Gastrocnemius medialis (tissue), 4 donors: ENCODE measurements at regions not wholly inside any gene's neighbourhood (a gene's known extent, or its start where the extent isn't known, plus 50 kb on each side); places are given as distances from the start of the nearest gene placed in this dataset.

Source experiments
- ATAC-seq, 2 donors: fragments of 150-250 bp; one replicate each; pipeline ENCODE4 v1.9.1; 2016
- DNase-seq, 2 donors: peaks; one replicate each; pipeline ENCODE4 v3.0.0-alpha.2; 2019
- H3K27ac ChIP-seq, 4 donors: fragments of 200-600 bp; sonication (generic); 1 replicate in 1 of 4; 2 replicates in 3 of 4; pipeline ENCODE4 v1.5.1; 2016 to 2018; ENCODE audit warnings: mild to moderate bottlenecking in 2 of 4, moderate library complexity in 1 of 4
- H3K27me3 ChIP-seq, 3 donors: fragments of 200-600 bp; sonication (generic) in 2 of 3; 1 replicate in 1 of 3; 2 replicates in 2 of 3; pipeline versions ENCODE4 v1.5.1 to v1.6.0; 2016 to 2019; ENCODE audit warnings: mild to moderate bottlenecking in 1 of 3, moderate library complexity in 1 of 3
- H3K36me3 ChIP-seq, 2 donors: fragments of 200-600 bp; sonication (generic) in 1 of 2; one replicate each; pipeline ENCODE4 v1.5.1; 2017 to 2018
- H3K4me1 ChIP-seq, 2 donors: fragments of 200-600 bp; sonication (generic) in 1 of 2; one replicate each; pipeline ENCODE4 v1.5.1; 2016 to 2017; ENCODE audit warnings: mild to moderate bottlenecking in 2 of 2
- H3K4me3 ChIP-seq, 4 donors: fragments of 200-600 bp; sonication (generic) in 3 of 4; 1 replicate in 1 of 4; 2 replicates in 3 of 4; pipeline ENCODE4 v1.5.1; 2016 to 2019; ENCODE audit warnings: mild to moderate bottlenecking in 2 of 4
- H3K9me3 ChIP-seq, 3 donors: fragments of 200-600 bp; sonication (generic) in 2 of 3; 1 replicate in 1 of 3; 2 replicates in 2 of 3; pipeline ENCODE4 v1.5.1; 2016 to 2019
- POLR2A ChIP-seq, 2 donors: fragments of 450-650 bp; IDR thresholded peaks; one replicate each; pipeline ENCODE4 v1.6.1; 2017; ENCODE audit warnings: antibody characterized with exemption in 2 of 2, mild to moderate bottlenecking in 2 of 2, moderate library complexity in 2 of 2
- in situ Hi-C, 4 donors: fragments of 200-750 bp; cut with MboI; loops; one replicate each; pipeline versions ENCODE4 v1.15.0 to v1.8.0; 2017; ENCODE audit warnings: low sequenced_read_pairs in 4 of 4
- intact Hi-C: fragments of 100-400 bp; cut with DNase I; formaldehyde crosslinking; loops from one replicate; pipeline ENCODE4 v1.15.1; 2023; ENCODE audit warnings: low total_unique reads
- TF ChIP-seq, protein P1 (sequence below), 5 experiments: fragments of 450-650 bp in 3 of 5; fragments of 200-600 bp in 2 of 5; sonication (generic) in 2 of 5; IDR thresholded peaks in 4 of 5; conservative IDR thresholded peaks in 1 of 5; 1 replicate in 4 of 5; 2 replicates in 1 of 5; pipeline ENCODE4 v1.5.1; 2016 to 2019; ENCODE audit warnings: antibody characterized with exemption in 5 of 5, mild to moderate bottlenecking in 3 of 5, moderate library complexity in 3 of 5

DNA sequence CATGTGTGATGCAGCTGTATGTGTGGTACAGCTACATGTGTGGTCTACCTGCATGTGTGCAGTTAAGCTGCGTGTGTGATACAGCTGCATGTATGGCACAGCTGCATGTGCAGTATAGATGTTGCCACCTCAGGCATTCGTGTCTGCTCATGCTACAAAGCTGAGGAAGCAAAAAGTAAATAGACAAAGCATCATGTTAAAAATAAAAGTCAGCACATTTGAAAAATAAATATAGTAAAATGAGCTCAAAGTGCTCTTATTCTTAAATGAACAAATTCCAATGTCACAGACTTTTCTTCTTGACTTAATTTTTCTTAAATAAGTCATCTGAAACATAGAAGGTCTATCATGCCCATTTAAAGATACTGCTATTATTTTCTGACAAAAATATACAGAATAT, 519.3 kb upstream of the SOX11 start:
- peaks cover 0 to 21% of the 10 kb centered on the region in 2 donors for H3K4me1 ChIP-seq
- H3K9me3 ChIP-seq = no peaks in the 10 kb centered on the region
- DNase-seq (no peak), ATAC-seq (no peak)
- H3K4me3 ChIP-seq = no peak overlapping the region
- no peak for TF ChIP-seq POLR2A (IDR thresholded peaks at IDR 0.05)
- TF ChIP-seq, protein P1, sequence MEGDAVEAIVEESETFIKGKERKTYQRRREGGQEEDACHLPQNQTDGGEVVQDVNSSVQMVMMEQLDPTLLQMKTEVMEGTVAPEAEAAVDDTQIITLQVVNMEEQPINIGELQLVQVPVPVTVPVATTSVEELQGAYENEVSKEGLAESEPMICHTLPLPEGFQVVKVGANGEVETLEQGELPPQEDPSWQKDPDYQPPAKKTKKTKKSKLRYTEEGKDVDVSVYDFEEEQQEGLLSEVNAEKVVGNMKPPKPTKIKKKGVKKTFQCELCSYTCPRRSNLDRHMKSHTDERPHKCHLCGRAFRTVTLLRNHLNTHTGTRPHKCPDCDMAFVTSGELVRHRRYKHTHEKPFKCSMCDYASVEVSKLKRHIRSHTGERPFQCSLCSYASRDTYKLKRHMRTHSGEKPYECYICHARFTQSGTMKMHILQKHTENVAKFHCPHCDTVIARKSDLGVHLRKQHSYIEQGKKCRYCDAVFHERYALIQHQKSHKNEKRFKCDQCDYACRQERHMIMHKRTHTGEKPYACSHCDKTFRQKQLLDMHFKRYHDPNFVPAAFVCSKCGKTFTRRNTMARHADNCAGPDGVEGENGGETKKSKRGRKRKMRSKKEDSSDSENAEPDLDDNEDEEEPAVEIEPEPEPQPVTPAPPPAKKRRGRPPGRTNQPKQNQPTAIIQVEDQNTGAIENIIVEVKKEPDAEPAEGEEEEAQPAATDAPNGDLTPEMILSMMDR (IDR thresholded peaks at IDR 0.05 in 4 of 5, conservative IDR thresholded peaks at IDR 0.05 in 1 of 5) = no peak
- no peak overlapping the region for H3K27ac ChIP-seq
- in situ Hi-C loops (no loop called here), intact Hi-C loops (no loop called here)
- H3K36me3 ChIP-seq = no peaks in the 10 kb centered on the region
- H3K27me3 ChIP-seq = no peaks in the 10 kb centered on the region

DNA sequence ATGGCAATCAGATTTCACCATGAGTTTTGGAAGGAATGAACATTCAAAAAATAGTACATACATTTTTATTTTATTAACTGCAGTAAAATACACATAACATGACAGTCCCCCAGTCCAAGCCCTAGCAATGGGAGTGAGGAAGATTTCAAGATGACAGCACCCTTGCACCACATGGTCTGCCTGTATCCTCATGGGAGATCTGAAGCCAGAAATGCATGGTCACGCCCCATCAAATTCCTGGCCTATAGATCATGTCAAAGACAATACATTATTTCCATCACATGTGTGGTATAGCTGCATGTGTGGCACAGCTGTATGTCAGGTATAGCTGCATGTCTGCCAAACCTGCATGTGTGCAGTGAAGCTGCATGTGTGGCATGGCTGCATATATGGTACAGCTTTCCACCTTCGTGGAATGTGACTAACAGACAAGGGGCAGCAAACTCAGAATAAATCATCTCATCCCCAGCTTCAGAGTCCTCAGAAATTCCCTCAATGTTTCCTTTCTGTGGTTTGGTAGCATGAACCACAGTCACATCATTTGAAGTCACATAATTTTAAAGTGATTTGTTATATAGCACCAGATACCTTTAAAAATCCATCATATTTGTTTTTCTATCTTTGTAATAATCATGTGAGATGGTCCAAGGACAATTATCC, 518.2 kb upstream of the SOX11 start:
- Histone ChIP-seq H3K9me3 (no peaks in the 10 kb centered on the region), H3K27ac (no peak overlapping the region), H3K36me3 (no peaks in the 10 kb centered on the region), H3K4me3 (no peak overlapping the region), H3K4me1 (peaks cover 0 to 21% of the 10 kb centered on the region in 2 donors), H3K27me3 (no peaks in the 10 kb centered on the region)
- in situ Hi-C loops = no loop called here
- no peak for TF ChIP-seq POLR2A (IDR thresholded peaks at IDR 0.05)
- TF ChIP-seq, protein P1 (IDR thresholded peaks at IDR 0.05 in 4 of 5, conservative IDR thresholded peaks at IDR 0.05 in 1 of 5) = no peak
- ATAC-seq (no peak), DNase-seq (no peak)
- intact Hi-C loops = no loop called here

DNA sequence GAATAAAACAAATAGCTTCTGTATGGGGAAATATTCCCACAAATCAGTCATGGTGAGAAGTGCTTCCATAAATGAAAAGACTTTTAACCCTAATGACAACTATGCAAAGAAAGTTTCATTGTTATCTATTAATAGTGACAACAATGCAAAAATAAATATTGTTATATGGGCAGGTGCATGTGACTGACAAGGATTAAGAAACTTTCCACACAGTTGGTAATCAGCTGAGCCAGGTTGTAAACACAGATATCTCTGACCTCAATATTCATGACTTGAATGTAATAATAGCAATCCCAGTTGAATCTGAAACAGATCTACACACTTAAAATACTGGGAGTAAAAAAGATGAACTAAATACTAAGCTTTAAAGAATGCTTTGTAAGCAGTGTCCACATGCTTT, 517.0 kb upstream of the SOX11 start:
- intact Hi-C loops = no loop called here
- Histone ChIP-seq H3K4me1 (peaks cover 0 to 21% of the 10 kb centered on the region in 2 donors), H3K27me3 (no peaks in the 10 kb centered on the region), H3K36me3 (no peaks in the 10 kb centered on the region), H3K9me3 (no peaks in the 10 kb centered on the region), H3K4me3 (no peak overlapping the region), H3K27ac (peak overlapping the region in 2 of 4 donors; percentile 48 to 66)
- in situ Hi-C loops = no loop called here
- DNase-seq (no peak), ATAC-seq (peak; percentile 69 to 85)
- TF ChIP-seq, protein P1 (IDR thresholded peaks at IDR 0.05 in 4 of 5, conservative IDR thresholded peaks at IDR 0.05 in 1 of 5) = no peak
- no peak for TF ChIP-seq POLR2A (IDR thresholded peaks at IDR 0.05)

DNA sequence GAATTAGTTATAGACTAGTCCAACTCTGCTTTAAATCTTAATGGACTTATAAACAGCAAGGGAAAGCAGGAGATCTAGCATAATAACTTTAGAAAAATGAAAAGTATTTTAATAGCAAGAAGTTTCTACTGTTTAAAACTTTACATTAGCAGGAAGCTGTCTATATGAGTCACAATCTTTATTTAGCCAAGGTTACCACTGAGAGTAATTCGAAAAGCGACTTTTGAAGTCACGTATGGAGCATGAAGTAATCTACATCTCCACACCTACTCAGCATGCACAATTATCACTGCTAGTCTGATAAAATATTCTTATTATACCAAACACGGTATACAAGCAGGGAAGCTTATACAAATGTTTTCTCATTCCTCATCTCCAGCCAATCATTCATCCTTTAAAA, 515.4 kb upstream of the SOX11 start:
- ATAC-seq (no peak), DNase-seq (no peak)
- no peak overlapping the region for H3K4me3 ChIP-seq
- in situ Hi-C loops (no loop called here), intact Hi-C loops (no loop called here)
- TF ChIP-seq, protein P1 (IDR thresholded peaks at IDR 0.05 in 4 of 5, conservative IDR thresholded peaks at IDR 0.05 in 1 of 5) = no peak
- TF ChIP-seq POLR2A (IDR thresholded peaks at IDR 0.05) = no peak
- no peaks in the 10 kb centered on the region for H3K9me3 ChIP-seq
- H3K36me3 ChIP-seq = no peaks in the 10 kb centered on the region
- H3K27me3 ChIP-seq = no peaks in the 10 kb centered on the region
- H3K4me1 ChIP-seq = peaks cover 0 to 21% of the 10 kb centered on the region in 2 donors
- no peak overlapping the region for H3K27ac ChIP-seq

DNA sequence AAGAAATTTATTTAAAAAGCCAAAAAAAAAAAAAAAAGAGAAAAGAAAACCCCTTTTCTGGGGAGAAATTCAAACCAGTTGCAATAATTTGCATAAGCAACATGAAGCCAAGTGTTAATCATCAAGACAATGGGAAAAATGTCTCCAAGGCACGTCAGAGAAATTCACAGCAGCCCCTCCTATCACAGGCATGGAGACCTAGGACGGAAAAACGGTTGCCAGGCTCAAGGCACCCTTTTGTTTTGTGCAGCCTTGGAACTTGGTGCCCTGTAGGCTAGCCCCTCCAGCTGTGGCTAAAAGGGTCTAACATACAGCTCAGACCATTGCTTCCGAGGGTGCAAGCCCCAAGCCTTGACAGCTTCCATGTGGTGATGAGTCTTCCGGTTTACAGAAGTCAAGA, 509.2 kb upstream of the SOX11 start:
- in situ Hi-C loops (no loop called here), intact Hi-C loops (no loop called here)
- H3K27ac ChIP-seq = no peak overlapping the region
- DNase-seq (no peak), ATAC-seq (no peak)
- H3K36me3 ChIP-seq = no peaks in the 10 kb centered on the region
- no peaks in the 10 kb centered on the region for H3K27me3 ChIP-seq
- H3K4me1 ChIP-seq = no peaks in the 10 kb centered on the region
- no peak overlapping the region for H3K4me3 ChIP-seq
- no peaks in the 10 kb centered on the region for H3K9me3 ChIP-seq
- TF ChIP-seq POLR2A (IDR thresholded peaks at IDR 0.05) = no peak
- TF ChIP-seq, protein P1 (IDR thresholded peaks at IDR 0.05 in 4 of 5, conservative IDR thresholded peaks at IDR 0.05 in 1 of 5) = no peak
